IMR-90 (cell line): ENCODE measurements at regions not wholly inside any gene's neighbourhood (a gene's known extent, or its start where the extent isn't known, plus 50 kb on each side); places are given as distances from the start of the nearest gene placed in this dataset.

Experiments
- ATAC-seq: fragments of 200-7000 bp; cut with Tn5 transposase; 2 replicates; pipeline ENCODE4 v1.9.1; 2020; ENCODE audit warnings: low read depth, mild to moderate bottlenecking, moderate library complexity
- BruUV-seq: library from RNA; stranded (reverse); fragments of 400-500 nt; replicated peaks from 2 replicates; lab custom pipeline; 2021; lab: Mats Ljungman, UMichigan
- CTCF ChIA-PET: fragments of 300-600 bp; formaldehyde crosslinking; extraction: SDS; loops from one replicate; lab custom pipeline; 2021; ENCODE audit warnings: antibody characterized with exemption; lab: Yijun Ruan, JAX
- POLR2A ChIA-PET: fragments of 300-600 bp; sonication (Branson Sonifier 250); formaldehyde crosslinking; loops from one replicate; lab custom pipeline; 2022; ENCODE audit warnings: antibody characterized with exemption; ENCODE audit not compliant: unreplicated experiment; lab: Charles Lee
- DNase-seq: peaks from one replicate; pipeline ENCODE4 v3.0.0; 2013
- H2AFZ ChIP-seq: replicated peaks from 2 replicates; pipeline ENCODE3; 2013; ENCODE audit warnings: low read length, mild to moderate bottlenecking; ENCODE audit not compliant: poor library complexity
- H2AK5ac ChIP-seq: 2 replicates; pipeline ENCODE4 v1.6.1; 2013; ENCODE audit warnings: low read depth, low read length, inconsistent platforms
- H2AK9ac ChIP-seq: replicated peaks from 2 replicates; pipeline ENCODE3; 2013; ENCODE audit warnings: mild to moderate bottlenecking, low read depth, low read length, moderate library complexity; ENCODE audit not compliant: poor library complexity
- H2BK120ac ChIP-seq: 2 replicates; pipeline ENCODE4 v1.6.1; 2013; ENCODE audit warnings: low read depth, low read length, inconsistent platforms
- H2BK15ac ChIP-seq: 3 replicates; pipeline ENCODE4 v1.6.1; 2013; ENCODE audit warnings: low read depth, low read length, inconsistent platforms
- H2BK20ac ChIP-seq: 2 replicates; pipeline ENCODE4 v1.6.1; 2013; ENCODE audit warnings: low read depth, mild to moderate bottlenecking, inconsistent platforms, low read length, moderate library complexity
- H2BK5ac ChIP-seq: 2 replicates; pipeline ENCODE4 v1.6.1; 2013; ENCODE audit warnings: mild to moderate bottlenecking, low read depth, low read length, inconsistent platforms; ENCODE audit not compliant: poor library complexity, severe bottlenecking
- H3K14ac ChIP-seq: replicated peaks from 2 replicates; pipeline ENCODE4 v1.6.1; 2013; ENCODE audit warnings: low read depth, low read length, inconsistent platforms
- H3K18ac ChIP-seq: 2 replicates; pipeline ENCODE4 v1.6.1; 2013; ENCODE audit warnings: low read depth, low read length, control low read depth
- H3K23ac ChIP-seq: 2 replicates; pipeline ENCODE4 v1.6.1; 2013; ENCODE audit warnings: low read depth, low read length, inconsistent platforms
- H3K27ac ChIP-seq: 2 replicates; pipeline ENCODE4 v1.5.1; 2013; ENCODE audit warnings: mild to moderate bottlenecking, control low read depth, low read length; ENCODE audit not compliant: insufficient read depth
- H3K27me3 ChIP-seq: 2 replicates; pipeline ENCODE4 v1.6.1; 2013; ENCODE audit warnings: low read length; ENCODE audit not compliant: control insufficient read depth, insufficient read depth
- H3K36me3 ChIP-seq: 2 replicates; pipeline ENCODE4 v1.6.1; 2013; ENCODE audit warnings: low read length, mixed read lengths; ENCODE audit not compliant: control insufficient read depth, insufficient read depth
- H3K4ac ChIP-seq: 2 replicates; pipeline ENCODE4 v1.6.1; 2013; ENCODE audit warnings: low read depth, low read length, inconsistent platforms
- H3K4me1 ChIP-seq: 2 replicates; pipeline ENCODE4 v1.6.1; 2013; ENCODE audit warnings: low read length, mixed read lengths; ENCODE audit not compliant: control insufficient read depth, insufficient read depth
- H3K4me2 ChIP-seq: 2 replicates; pipeline ENCODE4 v1.6.1; 2013; ENCODE audit warnings: low read depth, mild to moderate bottlenecking, control low read depth, low read length, moderate library complexity
- H3K4me3 ChIP-seq: 2 replicates; pipeline ENCODE4 v1.5.1; 2013; ENCODE audit warnings: low read depth, mild to moderate bottlenecking, control low read depth, low read length, moderate library complexity; ENCODE audit not compliant: insufficient read depth
- H3K56ac ChIP-seq: 2 replicates; pipeline ENCODE4 v1.6.1; 2013; ENCODE audit warnings: low read length, inconsistent platforms; ENCODE audit not compliant: insufficient read depth; ENCODE audit errors: extremely low read depth
- H3K79me1 ChIP-seq, 2 experiments: 2 replicates each; pipeline ENCODE4 v1.6.1; 2013; ENCODE audit warnings: low read length in 2 of 2, inconsistent platforms in 1 of 2, low read depth in 1 of 2
- H3K9ac ChIP-seq: 2 replicates; pipeline ENCODE4 v1.6.1; 2013; ENCODE audit warnings: low read depth, low read length, control low read depth
- H3K9me1 ChIP-seq: 2 replicates; pipeline ENCODE4 v1.6.1; 2013; ENCODE audit warnings: low read length, inconsistent platforms; ENCODE audit not compliant: insufficient read depth
- H3K9me3 ChIP-seq: 2 replicates; pipeline ENCODE4 v1.6.1; 2013; ENCODE audit warnings: low read length; ENCODE audit not compliant: control insufficient read depth, insufficient read depth
- H4K20me1 ChIP-seq: 2 replicates; pipeline ENCODE4 v1.6.1; 2013; ENCODE audit warnings: low read length, inconsistent platforms; ENCODE audit not compliant: insufficient read depth
- H4K5ac ChIP-seq: 2 replicates; pipeline ENCODE4 v1.6.1; 2013; ENCODE audit warnings: mild to moderate bottlenecking, low read depth, low read length, control low read depth
- H4K8ac ChIP-seq, 2 experiments: 2 replicates each; pipeline ENCODE4 v1.6.1; 2013; ENCODE audit warnings: low read depth in 2 of 2, low read length in 2 of 2, control low read depth in 1 of 2, inconsistent platforms in 1 of 2
- H4K91ac ChIP-seq: 2 replicates; pipeline ENCODE4 v1.6.1; 2013; ENCODE audit warnings: low read depth, low read length, inconsistent platforms; ENCODE audit not compliant: insufficient read depth
- BHLHE40 ChIP-seq: fragments of 150-350 bp; IDR thresholded peaks from 2 replicates; pipeline ENCODE4 v1.6.1; 2016; ENCODE audit warnings: mild to moderate bottlenecking, low read depth, low read length
- CEBPB ChIP-seq: IDR thresholded peaks from 2 replicates; pipeline ENCODE4 v1.6.1; 2012; ENCODE audit warnings: low read depth, low read length, improper control_type of control experiment
- CHD1 ChIP-seq: IDR thresholded peaks from 2 replicates; pipeline ENCODE4 v1.6.1; 2012; ENCODE audit warnings: low read depth, low read length, improper control_type of control experiment
- CTCF ChIP-seq: conservative IDR thresholded peaks from 2 replicates; pipeline ENCODE4 v1.5.1; 2012; ENCODE audit warnings: mild to moderate bottlenecking, low read depth, low read length, improper control_type of control experiment
- ELK1 ChIP-seq: fragments of 150-350 bp; IDR thresholded peaks from 2 replicates; pipeline ENCODE4 v1.6.1; 2016; ENCODE audit warnings: low read depth, mild to moderate bottlenecking, low read length, moderate library complexity, borderline replicate concordance
- FOS ChIP-seq: fragments of 150-350 bp; IDR thresholded peaks from 2 replicates; pipeline ENCODE4 v1.6.1; 2016; ENCODE audit warnings: low read depth, low read length
- MAFK ChIP-seq: IDR thresholded peaks from 2 replicates; pipeline ENCODE4 v1.6.1; 2012; ENCODE audit warnings: low read depth, low read length, improper control_type of control experiment
- MAZ ChIP-seq: IDR thresholded peaks from 2 replicates; pipeline ENCODE4 v1.6.1; 2012; ENCODE audit warnings: low read depth, mild to moderate bottlenecking, low read length, improper control_type of control experiment, moderate library complexity, borderline replicate concordance
- MXI1 ChIP-seq: IDR thresholded peaks from 2 replicates; pipeline ENCODE4 v1.6.1; 2012; ENCODE audit warnings: low read depth, mild to moderate bottlenecking, low read length, moderate library complexity, borderline replicate concordance
- NFE2L2 ChIP-seq: fragments of 150-350 bp; IDR thresholded peaks from 2 replicates; pipeline ENCODE4 v1.6.1; 2016; ENCODE audit warnings: low read depth, mild to moderate bottlenecking, low read length
- POLR2A ChIP-seq: IDR thresholded peaks from 2 replicates; pipeline ENCODE4 v1.6.1; 2012; ENCODE audit warnings: mild to moderate bottlenecking, low read depth, low read length
- RAD21 ChIP-seq: IDR thresholded peaks from 2 replicates; pipeline ENCODE4 v1.6.1; 2012; ENCODE audit warnings: low read length, improper control_type of control experiment
- RCOR1 ChIP-seq: IDR thresholded peaks from 2 replicates; pipeline ENCODE4 v1.6.1; 2012; ENCODE audit warnings: mild to moderate bottlenecking, low read length, improper control_type of control experiment; ENCODE audit not compliant: insufficient replicate concordance
- RFX5 ChIP-seq: IDR thresholded peaks from 2 replicates; pipeline ENCODE4 v1.8.0; 2012; ENCODE audit warnings: low read depth, mild to moderate bottlenecking, low read length, moderate library complexity
- SMC3 ChIP-seq: fragments of 150-350 bp; IDR thresholded peaks from 2 replicates; pipeline ENCODE4 v1.6.1; 2016; ENCODE audit warnings: low read depth, mild to moderate bottlenecking, antibody characterized with exemption, low read length, moderate library complexity
- USF2 ChIP-seq: fragments of 150-350 bp; IDR thresholded peaks from 2 replicates; pipeline ENCODE4 v1.6.1; 2017; ENCODE audit warnings: mild to moderate bottlenecking, antibody characterized with exemption, low read length, low read depth
- WGBS, 2 experiments: methylation state at CpG; one replicate each; pipeline versions ENCODE4 v1.1.5 to v1.1.7; 2013; ENCODE audit warnings: missing lambda C conversion rate in 2 of 2; ENCODE audit not compliant: insufficient read length in 1 of 2; ENCODE audit errors: extremely low coverage in 2 of 2; 5-methylcytosine and 5-hydroxymethylcytosine counted together
- dilution Hi-C: fragments of 300-500 bp; cut with HindIII; formaldehyde crosslinking; loops from one replicate; pipeline ENCODE4 v1.14.3; 2018; ENCODE audit warnings: low sequenced_read_pairs; ENCODE audit not compliant: unreplicated experiment
- in situ Hi-C: fragments of 300-500 bp; cut with MboI; formaldehyde crosslinking; loops from 3 replicates; pipeline ENCODE4 v1.14.3; 2019; ENCODE audit warnings: low sequenced_read_pairs, inconsistent platforms, mixed read lengths
- intact Hi-C: fragments of 100-400 bp; cut with micrococcal nuclease; formaldehyde crosslinking; loops from 2 replicates; pipeline ENCODE4 v1.10.0; 2022

- ATAC-seq = no peak
- Histone ChIP-seq H3K18ac (no peak overlapping the region), H2BK120ac (no peak overlapping the region), H2BK5ac (no peak overlapping the region), H2AK9ac (no peak overlapping the region), H3K9me1 (no peaks in the 10 kb centered on the region), H4K8ac (no peak overlapping the region), H3K9ac (no peak overlapping the region), H2BK20ac (no peak overlapping the region), H3K4ac (no peak overlapping the region), H3K9me3 (peaks cover 10% of the 10 kb centered on the region), H3K4me3 (no peak overlapping the region), H3K27ac (no peak overlapping the region), H3K14ac (no peak overlapping the region), H3K4me1 (no peaks in the 10 kb centered on the region), H4K5ac (no peak overlapping the region), H3K56ac (no peak overlapping the region), H3K27me3 (no peaks in the 10 kb centered on the region), H2AK5ac (no peak overlapping the region), H4K20me1 (no peaks in the 10 kb centered on the region), H3K23ac (no peak overlapping the region), H2AFZ (no peak overlapping the region), H3K79me1 (no peaks in the 10 kb centered on the region), H3K36me3 (no peaks in the 10 kb centered on the region), H3K4me2 (no peak overlapping the region), H4K91ac (no peak overlapping the region), H2BK15ac (no peak overlapping the region)
- intact Hi-C loops = no loop called here
- DNase-seq = no peak
- ChIA-PET POLR2A (no interaction called here), CTCF (no interaction called here)
- BruUV-seq = no TSS peak
- TF ChIP-seq ELK1 (no peak), POLR2A (no peak), MAFK (no peak), USF2 (no peak), NFE2L2 (no peak), FOS (no peak), MXI1 (no peak), RCOR1 (no peak), SMC3 (no peak), RFX5 (no peak), CTCF (no peak), BHLHE40 (no peak), CEBPB (no peak), MAZ (no peak), CHD1 (no peak), RAD21 (no peak)
- dilution Hi-C loops = no loop called here
- in situ Hi-C loops = no loop called here
- WGBS, 2 experiments = 100% methylated on average over 1 of the region's 10 CpGs; no CpG with 5 or more reads in 1 of the 2 experiments
Observed at GRCh38 chr1:242585616-242586359, 61.3 kb upstream of the PLD5 start.
